DMS53 treated with DMSO at 0.1 percent for 48 hours (cell line): ENCODE measurements at regions not wholly inside any gene's neighbourhood (a gene's known extent, or its start where the extent isn't known, plus 50 kb on each side); places are given as distances from the start of the nearest gene placed in this dataset.

Experiments
- DNase-seq: peaks from one replicate; lab custom pipeline; 2025; ENCODE audit not compliant: unreplicated experiment; lab: John Stamatoyannopoulos, UW

DNA sequence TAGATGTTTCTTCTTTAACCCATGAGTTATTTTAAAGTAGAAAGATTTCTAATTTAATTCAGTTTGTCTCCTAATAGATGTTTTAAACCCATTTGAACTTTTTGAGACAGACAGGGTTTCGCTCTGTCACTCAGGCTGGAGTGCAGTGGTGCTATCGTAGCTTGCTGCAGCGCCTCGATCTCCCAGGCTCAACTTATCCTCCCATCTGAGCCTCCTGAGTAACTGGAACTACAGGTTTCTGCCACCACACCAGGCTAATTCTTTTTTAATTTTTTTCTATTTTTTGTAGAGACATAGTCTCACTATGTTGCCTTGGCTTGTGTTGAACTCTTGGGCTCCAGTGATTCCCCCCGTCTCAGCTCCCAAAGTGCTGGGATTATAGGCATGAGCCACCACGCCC, 53.0 kb upstream of the RAB18 start:
- DNase-seq: no peak

DNA sequence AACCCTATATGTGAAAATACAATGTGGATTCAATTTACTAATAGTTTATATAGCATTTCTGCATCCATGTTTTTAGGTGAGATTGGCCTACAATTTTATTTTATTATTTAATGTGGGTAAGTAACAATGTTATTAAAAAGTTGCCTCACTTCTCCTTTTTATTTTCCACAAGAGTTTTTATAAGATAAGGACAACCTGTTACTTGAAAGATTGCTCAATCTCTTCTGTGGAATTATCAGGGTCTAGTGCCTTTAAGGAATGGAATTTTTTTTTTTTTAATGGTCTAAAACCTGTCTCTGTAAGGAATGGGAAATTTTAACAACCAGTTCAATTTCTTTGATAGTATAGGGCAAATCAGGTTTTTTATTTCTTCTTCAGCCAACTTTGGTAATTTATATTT, 53.9 kb upstream of the RAB18 start:
- DNase-seq: no peak

DNA sequence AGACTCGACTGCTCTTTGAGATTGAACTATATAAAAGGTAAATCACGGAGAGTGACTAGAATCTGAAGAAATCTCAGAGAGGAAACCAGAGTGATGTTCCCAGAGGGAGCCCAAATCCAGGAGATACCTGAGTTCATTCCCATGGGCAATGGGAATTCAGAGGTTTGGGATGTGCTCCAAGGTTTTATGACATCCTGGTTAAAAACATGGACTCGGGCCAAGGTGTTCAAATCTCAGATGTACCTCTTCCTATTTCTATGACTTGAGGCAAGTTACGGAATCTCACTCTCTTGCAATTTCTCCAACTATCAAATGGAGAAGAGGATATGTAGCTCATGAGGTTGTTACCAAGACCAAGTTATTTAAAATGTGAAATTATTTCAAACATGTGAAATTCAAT, 54.5 kb upstream of the RAB18 start:
- no peak for DNase-seq

DNA sequence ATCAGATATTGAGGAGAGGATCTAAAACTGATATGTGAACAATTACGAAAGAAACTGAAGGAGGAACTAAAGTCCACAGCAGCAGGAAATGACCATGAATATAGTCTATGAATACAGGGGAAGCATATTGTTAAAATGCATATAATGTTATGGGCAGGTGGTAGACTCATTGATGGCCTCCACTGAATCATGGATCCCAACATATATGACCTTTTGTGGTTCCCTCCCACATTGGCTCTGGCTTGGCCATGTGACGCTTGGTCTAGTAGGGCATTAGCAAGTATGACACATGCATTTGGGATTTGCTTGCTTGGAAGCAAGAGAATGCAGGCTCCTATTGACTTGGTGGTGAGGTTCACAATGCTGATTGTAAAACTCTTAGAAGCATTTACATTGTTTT, 55.2 kb upstream of the RAB18 start:
- DNase-seq: no peak

GRCh38 chr10:27447540-27447939, 56.6 kb upstream of the RAB18 start:
- DNase-seq: no peak

DNA sequence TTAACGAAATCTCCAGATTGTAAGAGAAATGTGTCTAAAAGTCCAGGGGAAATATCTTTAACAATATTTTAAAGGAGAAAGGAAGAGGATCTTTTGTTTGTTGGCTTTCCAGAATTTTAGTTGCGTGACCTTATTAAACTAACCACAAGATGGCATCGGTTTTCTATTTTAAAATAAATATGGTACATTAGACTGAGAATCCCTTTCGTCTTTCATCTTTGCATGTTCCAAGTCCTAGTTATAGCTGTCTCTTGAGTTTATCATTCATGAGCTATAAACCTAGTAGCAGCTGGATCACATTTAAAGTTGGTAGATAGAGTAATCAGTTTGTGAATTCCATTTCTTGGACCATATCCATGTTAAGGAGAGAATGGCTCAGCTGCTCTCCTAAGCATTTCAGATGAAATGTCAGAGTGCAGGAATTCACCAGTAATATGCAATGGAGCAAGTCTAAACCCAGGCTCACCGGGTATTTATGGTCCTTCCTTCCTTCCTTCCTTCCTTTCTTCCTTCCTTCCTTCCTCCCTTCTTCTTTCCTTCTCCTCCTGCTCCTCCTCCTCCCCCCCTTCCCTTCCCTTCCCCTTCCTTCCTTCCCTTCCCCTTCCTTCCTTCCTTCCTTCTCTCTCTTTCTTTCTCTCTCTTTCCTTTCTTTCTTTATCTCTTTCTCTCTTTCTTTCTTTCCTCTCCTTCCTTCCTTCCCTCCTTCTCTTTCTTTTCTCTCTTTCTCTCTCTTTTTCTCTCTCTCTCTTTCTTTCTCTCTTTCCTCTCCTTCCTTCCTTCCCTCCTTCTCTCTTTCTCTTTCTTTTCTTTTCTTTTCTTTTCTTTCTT, 57.8 kb upstream of the RAB18 start:
- DNase-seq: peak; percentile 71

GRCh38 chr10:27445070-27445469, 59.0 kb upstream of the RAB18 start:
- DNase-seq: no peak

DNA sequence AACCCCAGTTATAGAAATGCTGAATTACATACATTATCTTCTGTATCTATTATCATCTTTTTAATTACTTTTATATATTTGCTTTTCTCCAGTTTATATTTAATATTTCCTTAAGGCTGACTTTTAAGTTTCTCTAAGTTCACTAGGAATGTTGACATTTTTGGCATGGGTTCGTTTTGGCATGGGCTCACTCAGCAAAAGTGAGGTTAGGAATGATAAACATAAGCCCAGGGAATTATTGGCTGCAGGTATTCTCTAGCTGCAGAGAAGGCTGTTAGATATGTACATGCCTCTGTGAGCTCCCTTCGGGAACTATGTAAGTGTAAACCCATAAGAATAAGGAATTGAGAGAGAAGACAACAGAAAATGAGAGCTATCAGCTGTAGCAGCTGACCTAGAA, 63.6 kb upstream of the RAB18 start:
- no peak for DNase-seq

DNA sequence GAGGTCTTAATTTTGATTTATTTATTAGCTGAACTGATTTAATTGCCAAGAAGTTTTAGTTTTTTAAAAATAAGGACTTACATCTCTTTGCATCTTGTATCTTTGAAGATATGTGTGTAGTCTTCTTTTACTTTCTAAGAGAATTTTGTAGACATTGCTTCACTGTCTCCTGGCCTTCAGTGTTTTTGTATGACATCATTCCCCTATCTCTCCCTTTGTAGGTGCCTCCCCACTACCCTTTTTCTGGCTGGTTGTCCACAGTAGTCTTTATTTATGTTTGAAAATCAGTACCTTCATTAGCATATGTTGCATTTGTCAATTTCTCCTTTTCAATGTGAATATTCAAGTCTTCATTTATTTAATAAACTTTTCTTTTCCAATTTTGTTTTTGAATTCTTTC, 64.1 kb upstream of the RAB18 start:
- DNase-seq: no peak

DNA sequence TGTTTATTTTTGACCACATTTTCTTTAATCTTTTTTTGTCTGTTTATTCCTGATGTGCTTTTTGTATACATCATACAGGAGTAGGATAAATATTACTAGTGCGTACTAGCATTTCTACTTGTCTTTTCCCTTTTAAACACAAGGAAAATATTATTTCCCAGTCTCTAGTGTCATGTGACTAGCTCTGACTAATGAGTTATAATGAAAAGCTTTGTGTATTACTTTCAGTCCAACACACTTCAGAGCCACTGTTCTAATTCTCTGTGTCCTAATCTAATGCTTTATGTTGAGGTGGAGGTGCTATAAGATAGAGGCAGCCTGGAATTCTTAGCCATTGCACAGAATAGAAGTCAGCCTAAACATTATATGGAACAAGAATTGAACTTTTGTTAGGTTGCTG, 65.0 kb upstream of the RAB18 start:
- DNase-seq: no peak

GRCh38 chr10:27437775-27438174, 66.3 kb upstream of the RAB18 start:
- DNase-seq: no peak

DNA sequence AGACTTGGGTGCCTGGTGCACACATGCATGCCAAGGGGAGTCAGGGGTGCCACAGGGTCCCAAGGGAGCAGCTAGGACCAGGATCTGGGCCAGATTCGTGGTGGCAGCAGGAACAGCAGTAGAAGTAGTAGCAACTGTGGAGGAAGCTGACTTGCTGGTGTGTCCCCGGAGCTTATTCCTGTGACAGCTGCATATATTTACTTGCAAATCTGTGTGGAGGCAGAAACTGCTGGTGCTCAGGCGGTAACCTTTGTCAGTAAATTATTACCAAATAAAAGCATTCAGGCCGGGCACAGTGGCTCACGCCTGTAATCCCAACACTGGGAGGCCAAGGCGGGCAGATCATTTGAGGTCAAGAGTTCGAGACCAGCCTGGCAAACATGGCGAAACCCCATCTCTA, 67.4 kb upstream of the RAB18 start:
- no peak for DNase-seq

- DNase-seq: no peak
Measured at GRCh38 chr10:27433976-27434375, 70.1 kb upstream of the RAB18 start.

DNA sequence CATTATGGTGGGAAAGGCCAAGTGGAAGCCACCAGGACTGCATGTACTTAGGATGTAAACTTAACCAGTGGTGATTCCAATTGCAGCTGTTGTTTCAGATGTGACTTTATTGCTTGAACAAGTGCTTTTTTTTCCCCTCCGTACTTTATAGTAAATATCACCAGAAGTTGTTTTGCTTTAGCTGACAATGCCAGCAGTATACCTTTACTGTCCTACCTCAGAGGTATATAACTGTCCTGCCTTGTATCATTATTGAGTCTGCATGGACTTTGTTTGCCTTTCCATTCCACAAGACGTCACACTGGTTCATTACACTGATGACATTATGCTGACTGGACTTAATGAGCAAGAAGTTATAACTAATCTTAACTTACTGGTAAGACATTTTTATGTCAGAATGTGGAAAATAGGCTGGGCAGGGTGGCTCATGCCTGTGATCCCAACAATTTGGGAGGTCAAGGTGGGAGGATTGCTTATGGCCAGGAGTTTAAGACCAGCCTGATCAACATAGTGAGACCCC, 77.1 kb upstream of the RAB18 start:
- no peak for DNase-seq

GRCh38 chr10:27413831-27414348, 90.2 kb upstream of the RAB18 start:
- no peak for DNase-seq

DNA sequence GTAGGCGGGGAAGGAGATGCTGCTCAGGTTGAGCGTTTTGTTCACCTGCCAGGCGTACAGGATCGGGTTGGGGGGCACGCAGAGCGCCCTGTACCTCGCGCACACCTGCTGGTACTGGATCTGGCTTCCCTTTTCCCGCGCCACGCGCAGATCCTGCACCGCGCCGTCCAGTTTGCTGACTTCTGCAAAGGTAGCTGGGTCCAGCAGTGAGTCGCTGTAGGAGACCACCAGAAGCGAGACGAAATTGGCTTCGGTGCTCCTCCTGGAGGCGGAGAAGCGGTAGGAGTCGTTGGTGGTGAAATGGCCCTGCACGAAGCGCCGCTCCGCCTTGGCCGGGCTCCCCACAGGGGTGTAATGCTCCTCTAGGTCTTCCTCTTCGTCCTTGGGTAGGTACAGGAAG, 90.7 kb upstream of the RAB18 start:
- DNase-seq: no peak

DNA sequence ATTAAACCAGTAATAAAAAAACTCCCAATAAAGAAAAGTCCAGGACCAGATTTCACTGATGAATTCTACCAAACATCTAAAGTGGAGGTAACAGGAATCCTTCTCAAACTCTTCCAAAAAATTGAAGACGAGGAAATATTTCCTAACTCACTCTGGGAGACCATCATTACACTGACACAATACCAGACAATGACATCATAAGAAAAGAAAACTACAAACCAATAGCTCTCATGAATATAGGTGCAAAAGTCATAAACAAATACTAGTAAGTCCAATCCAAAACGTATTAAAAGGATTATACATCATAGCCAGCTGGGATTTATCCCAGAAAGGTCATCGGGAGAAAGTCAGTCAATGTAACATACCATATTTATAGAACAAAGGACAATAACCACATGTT, 94.0 kb upstream of the RAB18 start:
- DNase-seq: no peak

- no peak for DNase-seq
Measured at GRCh38 chr10:27407271-27407670, 96.8 kb upstream of the RAB18 start.

DNA sequence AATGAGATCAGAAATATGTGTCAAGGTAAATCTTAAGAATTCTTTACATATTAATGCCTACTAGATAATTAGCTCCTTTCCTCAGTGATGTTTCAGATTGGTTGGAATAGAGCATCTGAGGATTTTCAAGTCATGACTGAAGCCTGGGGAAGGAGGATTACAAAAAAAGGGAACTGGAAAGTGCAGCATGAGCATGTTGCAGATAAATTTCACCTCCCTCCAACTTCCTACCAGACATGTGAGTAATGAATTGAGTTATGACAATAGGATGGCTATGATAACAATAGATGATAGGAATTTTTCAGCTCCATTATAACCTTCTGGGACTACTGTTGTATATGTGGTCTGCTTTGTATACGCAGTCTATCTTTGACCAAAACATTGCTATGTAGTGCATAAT, 104.2 kb upstream of the RAB18 start:
- DNase-seq: no peak

GRCh38 chr10:27393961-27394360, 110.1 kb upstream of the RAB18 start:
- DNase-seq: no peak

DNA sequence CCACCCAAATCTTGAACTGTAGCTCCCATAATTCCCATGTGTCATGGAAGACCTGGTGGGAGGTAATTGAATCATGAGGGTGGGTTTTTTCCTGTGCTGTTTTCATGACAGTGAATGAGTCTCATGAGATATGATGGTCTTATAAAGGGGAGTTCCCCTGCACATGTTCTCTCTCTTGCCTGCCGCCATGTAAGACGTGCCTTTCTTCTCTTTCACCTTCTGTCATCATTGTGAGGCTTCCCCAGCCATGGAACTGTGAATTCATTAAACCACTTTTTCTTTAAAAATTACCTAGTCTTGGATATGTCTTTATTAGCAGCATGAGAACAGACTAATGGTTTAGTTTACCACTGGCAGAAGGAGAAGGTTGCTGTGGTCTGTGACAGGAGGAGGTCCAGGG, 111.5 kb upstream of the RAB18 start:
- DNase-seq: no peak

- DNase-seq: no peak
Measured at GRCh38 chr10:27391916-27392315, 112.2 kb upstream of the RAB18 start.

DNA sequence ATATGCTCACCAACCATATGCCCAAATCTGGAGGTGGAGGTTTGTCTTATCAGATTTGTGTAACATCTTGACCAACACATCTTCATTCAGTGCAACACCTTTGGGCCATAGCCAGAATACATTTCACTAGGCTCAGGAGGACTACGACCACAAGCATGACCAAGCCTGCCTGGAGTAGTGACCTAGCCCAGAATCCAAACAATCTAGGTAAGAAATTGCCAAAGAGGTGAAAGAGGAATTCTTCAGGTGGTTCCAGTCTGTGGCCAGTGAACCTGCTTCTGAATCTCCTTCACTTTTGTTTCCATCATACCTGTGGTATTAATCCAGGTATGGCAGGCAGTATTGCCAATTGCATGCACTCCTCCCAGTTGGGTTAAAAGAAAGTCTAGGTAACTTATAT, 112.8 kb upstream of the RAB18 start:
- DNase-seq: no peak
